GM12878 (cell line): ENCODE measurements at regions not wholly inside any gene's neighbourhood (a gene's known extent, or its start where the extent isn't known, plus 50 kb on each side); places are given as distances from the start of the nearest gene placed in this dataset.

Experiments used
- ATAC-seq: fragments of 200-7000 bp; cut with Tn5 transposase; 3 replicates; pipeline ENCODE4 v1.9.1; 2020; ENCODE audit warnings: mild to moderate bottlenecking, moderate library complexity
- BruUV-seq: library from RNA; stranded (reverse); fragments of 400-500 nt; replicated peaks from 2 replicates; lab custom pipeline; 2021; lab: Mats Ljungman, UMichigan
- CTCF ChIA-PET: fragments of 300-600 bp; sonication (Branson Sonifier 250); formaldehyde crosslinking; extraction: SDS; loops from one replicate; lab custom pipeline; 2021; ENCODE audit warnings: inconsistent platforms; lab: Yijun Ruan, JAX
- POLR2A ChIA-PET: fragments of 350-600 bp; formaldehyde crosslinking; extraction: SDS; loops from one replicate; lab custom pipeline; 2021; ENCODE audit warnings: inconsistent platforms; lab: Charles Lee
- RAD21 ChIA-PET: fragments of 300-600 bp; sonication (Branson Sonifier 250); formaldehyde crosslinking; loops from one replicate; lab custom pipeline; 2023; ENCODE audit warnings: antibody characterized with exemption; ENCODE audit not compliant: unreplicated experiment; lab: Charles Lee
- SMC1A ChIA-PET: fragments of 300-600 bp; sonication (Branson Sonifier 250); formaldehyde crosslinking; loops from one replicate; lab custom pipeline; 2023; ENCODE audit not compliant: unreplicated experiment, uncharacterized antibody; lab: Charles Lee
- DNase-seq: peaks from one replicate; pipeline ENCODE4 v3.0.0-alpha.2; 2011; ENCODE audit warnings: low read depth, low spot score
- FAIRE-seq: peaks from 3 replicates; lab custom pipeline; 2011; peaks lifted over from hg19 to GRCh38; lab: Jason Lieb, UNC
- H2AFZ ChIP-seq: 2 replicates; pipeline ENCODE4 v1.6.0; 2011; ENCODE audit warnings: low read depth, low read length, control low read depth; ENCODE audit not compliant: control insufficient read depth
- H3K27ac ChIP-seq: 2 replicates; pipeline ENCODE4 v1.5.1; 2011; ENCODE audit warnings: control low read depth; ENCODE audit not compliant: control insufficient read depth, insufficient read depth
- H3K27me3 ChIP-seq, 2 experiments: replicated peaks in 1 of 2; 2 replicates each; pipeline versions ENCODE4 v1.6.0 to v1.6.1; 2011; ENCODE audit warnings: low read length in 1 of 2; ENCODE audit not compliant: control insufficient read depth in 2 of 2, insufficient read depth in 2 of 2
- H3K36me3 ChIP-seq, 2 experiments: 2 replicates each; pipeline ENCODE4 v1.5.1; 2011; ENCODE audit warnings: low read length in 1 of 2; ENCODE audit not compliant: control insufficient read depth in 2 of 2, insufficient read depth in 2 of 2
- H3K4me1 ChIP-seq: 2 replicates; pipeline ENCODE4 v1.6.1; 2011; ENCODE audit warnings: mild to moderate bottlenecking, low read length, moderate library complexity, mixed read lengths; ENCODE audit not compliant: control insufficient read depth, insufficient read depth
- H3K4me2 ChIP-seq: 2 replicates; pipeline ENCODE4 v1.6.0; 2011; ENCODE audit warnings: control low read depth; ENCODE audit not compliant: control insufficient read depth, insufficient read depth
- H3K4me3 ChIP-seq: fragments of 200-600 bp; sonication (generic); 2 replicates; pipeline ENCODE4 v1.5.1; 2016
- H3K79me2 ChIP-seq: 2 replicates; pipeline ENCODE4 v1.6.0; 2011; ENCODE audit warnings: low read length; ENCODE audit not compliant: control insufficient read depth, insufficient read depth
- H3K9ac ChIP-seq: 2 replicates; pipeline ENCODE4 v1.8.0; 2011; ENCODE audit warnings: low read length, control low read depth, mixed read lengths; ENCODE audit not compliant: control insufficient read depth, insufficient read depth
- H3K9me3 ChIP-seq: replicated peaks from 3 replicates; pipeline ENCODE4 v1.5.1; 2011; ENCODE audit warnings: mild to moderate bottlenecking, low read length; ENCODE audit not compliant: control insufficient read depth, insufficient read depth
- H4K20me1 ChIP-seq: 2 replicates; pipeline ENCODE4 v1.6.0; 2011; ENCODE audit not compliant: control insufficient read depth, insufficient read depth
- BMI1 ChIP-seq: fragments of 450-650 bp; IDR thresholded peaks from 2 replicates; pipeline ENCODE4 v1.6.1; 2016; ENCODE audit warnings: mild to moderate bottlenecking, moderate library complexity, borderline replicate concordance
- EZH2 ChIP-seq: IDR thresholded peaks from 2 replicates; pipeline ENCODE4 v1.6.1; 2012; ENCODE audit warnings: low read depth, mild to moderate bottlenecking, control low read depth, inconsistent platforms, low read length, borderline replicate concordance; ENCODE audit not compliant: control insufficient read depth
- JUNB ChIP-seq: IDR thresholded peaks from 2 replicates; pipeline ENCODE4 v1.6.1; 2016; ENCODE audit warnings: antibody characterized with exemption, mild to moderate bottlenecking
- KDM1A ChIP-seq: fragments of 200-600 bp; sonication (generic); IDR thresholded peaks from 2 replicates; pipeline ENCODE4 v1.6.1; 2016; ENCODE audit warnings: borderline replicate concordance
- KLF5 ChIP-seq: fragments of 450-650 bp; IDR thresholded peaks from 2 replicates; pipeline ENCODE4 v1.6.1; 2014; ENCODE audit warnings: mild to moderate bottlenecking; ENCODE audit not compliant: partially characterized antibody
- PML ChIP-seq: IDR thresholded peaks from 2 replicates; pipeline ENCODE4 v1.6.1; 2012; ENCODE audit warnings: low read length, inconsistent platforms
- SUZ12 ChIP-seq: fragments of 200-600 bp; sonication (generic); IDR thresholded peaks from one replicate; pipeline ENCODE4 v1.6.1; 2018; ENCODE audit warnings: antibody characterized with exemption, mild to moderate bottlenecking; ENCODE audit not compliant: unreplicated experiment
- ZNF24 ChIP-seq: fragments of 450-650 bp; IDR thresholded peaks from 2 replicates; pipeline ENCODE4 v1.6.1; 2017; ENCODE audit warnings: antibody characterized with exemption, mild to moderate bottlenecking
- WGBS: methylation state at CpG from one replicate; pipeline ENCODE4 v1.1.6; 2016; ENCODE audit warnings: low lambda C conversion rate; ENCODE audit not compliant: insufficient replicate concordance, insufficient coverage; ENCODE audit errors: missing lambda C conversion rate; 5-methylcytosine and 5-hydroxymethylcytosine counted together
- in situ Hi-C: fragments of 300-500 bp; cut with MboI; formaldehyde crosslinking; loops from 9 replicates; pipeline ENCODE4 v1.14.3; 2018; ENCODE audit warnings: mixed read lengths
- intact Hi-C: fragments of 100-400 bp; cut with micrococcal nuclease; formaldehyde crosslinking; loops from one replicate; pipeline ENCODE4 v1.14.2; 2022; ENCODE audit not compliant: unreplicated experiment
- TF ChIP-seq, protein P1 (sequence below): IDR thresholded peaks from 2 replicates; pipeline ENCODE4 v1.6.1; 2011; ENCODE audit warnings: low read depth, mild to moderate bottlenecking, low read length, moderate library complexity, borderline replicate concordance; ENCODE audit errors: extremely low read depth
- TF ChIP-seq, protein P2 (sequence below): fragments of 450-650 bp; IDR thresholded peaks from 2 replicates; pipeline ENCODE4 v1.6.1; 2018; ENCODE audit warnings: mild to moderate bottlenecking, low read depth, moderate library complexity; ENCODE audit not compliant: partially characterized antibody
- TF ChIP-seq, protein P3 (sequence below): IDR thresholded peaks from 2 replicates; pipeline ENCODE4 v1.6.1; 2012; ENCODE audit warnings: improper control_type of control experiment, low read depth, low read length; ENCODE audit not compliant: insufficient replicate concordance

GRCh38 chr10:105644091-105644490 is 1003.0 kb downstream of the SORCS3 start:
- H3K36me3 ChIP-seq, result no peaks in the 10 kb centered on the region
- no peaks in the 10 kb centered on the region for H3K27me3 ChIP-seq
- BruUV-seq, result no TSS peak
- TF ChIP-seq JUNB (no peak), EZH2 (no peak), SUZ12 (no peak), KLF5 (no peak), ZNF24 (no peak), PML (no peak), BMI1 (no peak), KDM1A (no peak)
- TF ChIP-seq, protein P1, sequence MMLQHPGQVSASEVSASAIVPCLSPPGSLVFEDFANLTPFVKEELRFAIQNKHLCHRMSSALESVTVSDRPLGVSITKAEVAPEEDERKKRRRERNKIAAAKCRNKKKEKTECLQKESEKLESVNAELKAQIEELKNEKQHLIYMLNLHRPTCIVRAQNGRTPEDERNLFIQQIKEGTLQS, result no peak
- TF ChIP-seq, protein P2, sequence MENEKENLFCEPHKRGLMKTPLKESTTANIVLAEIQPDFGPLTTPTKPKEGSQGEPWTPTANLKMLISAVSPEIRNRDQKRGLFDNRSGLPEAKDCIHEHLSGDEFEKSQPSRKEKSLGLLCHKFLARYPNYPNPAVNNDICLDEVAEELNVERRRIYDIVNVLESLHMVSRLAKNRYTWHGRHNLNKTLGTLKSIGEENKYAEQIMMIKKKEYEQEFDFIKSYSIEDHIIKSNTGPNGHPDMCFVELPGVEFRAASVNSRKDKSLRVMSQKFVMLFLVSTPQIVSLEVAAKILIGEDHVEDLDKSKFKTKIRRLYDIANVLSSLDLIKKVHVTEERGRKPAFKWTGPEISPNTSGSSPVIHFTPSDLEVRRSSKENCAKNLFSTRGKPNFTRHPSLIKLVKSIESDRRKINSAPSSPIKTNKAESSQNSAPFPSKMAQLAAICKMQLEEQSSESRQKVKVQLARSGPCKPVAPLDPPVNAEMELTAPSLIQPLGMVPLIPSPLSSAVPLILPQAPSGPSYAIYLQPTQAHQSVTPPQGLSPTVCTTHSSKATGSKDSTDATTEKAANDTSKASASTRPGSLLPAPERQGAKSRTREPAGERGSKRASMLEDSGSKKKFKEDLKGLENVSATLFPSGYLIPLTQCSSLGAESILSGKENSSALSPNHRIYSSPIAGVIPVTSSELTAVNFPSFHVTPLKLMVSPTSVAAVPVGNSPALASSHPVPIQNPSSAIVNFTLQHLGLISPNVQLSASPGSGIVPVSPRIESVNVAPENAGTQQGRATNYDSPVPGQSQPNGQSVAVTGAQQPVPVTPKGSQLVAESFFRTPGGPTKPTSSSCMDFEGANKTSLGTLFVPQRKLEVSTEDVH, result no peak
- TF ChIP-seq, protein P3, sequence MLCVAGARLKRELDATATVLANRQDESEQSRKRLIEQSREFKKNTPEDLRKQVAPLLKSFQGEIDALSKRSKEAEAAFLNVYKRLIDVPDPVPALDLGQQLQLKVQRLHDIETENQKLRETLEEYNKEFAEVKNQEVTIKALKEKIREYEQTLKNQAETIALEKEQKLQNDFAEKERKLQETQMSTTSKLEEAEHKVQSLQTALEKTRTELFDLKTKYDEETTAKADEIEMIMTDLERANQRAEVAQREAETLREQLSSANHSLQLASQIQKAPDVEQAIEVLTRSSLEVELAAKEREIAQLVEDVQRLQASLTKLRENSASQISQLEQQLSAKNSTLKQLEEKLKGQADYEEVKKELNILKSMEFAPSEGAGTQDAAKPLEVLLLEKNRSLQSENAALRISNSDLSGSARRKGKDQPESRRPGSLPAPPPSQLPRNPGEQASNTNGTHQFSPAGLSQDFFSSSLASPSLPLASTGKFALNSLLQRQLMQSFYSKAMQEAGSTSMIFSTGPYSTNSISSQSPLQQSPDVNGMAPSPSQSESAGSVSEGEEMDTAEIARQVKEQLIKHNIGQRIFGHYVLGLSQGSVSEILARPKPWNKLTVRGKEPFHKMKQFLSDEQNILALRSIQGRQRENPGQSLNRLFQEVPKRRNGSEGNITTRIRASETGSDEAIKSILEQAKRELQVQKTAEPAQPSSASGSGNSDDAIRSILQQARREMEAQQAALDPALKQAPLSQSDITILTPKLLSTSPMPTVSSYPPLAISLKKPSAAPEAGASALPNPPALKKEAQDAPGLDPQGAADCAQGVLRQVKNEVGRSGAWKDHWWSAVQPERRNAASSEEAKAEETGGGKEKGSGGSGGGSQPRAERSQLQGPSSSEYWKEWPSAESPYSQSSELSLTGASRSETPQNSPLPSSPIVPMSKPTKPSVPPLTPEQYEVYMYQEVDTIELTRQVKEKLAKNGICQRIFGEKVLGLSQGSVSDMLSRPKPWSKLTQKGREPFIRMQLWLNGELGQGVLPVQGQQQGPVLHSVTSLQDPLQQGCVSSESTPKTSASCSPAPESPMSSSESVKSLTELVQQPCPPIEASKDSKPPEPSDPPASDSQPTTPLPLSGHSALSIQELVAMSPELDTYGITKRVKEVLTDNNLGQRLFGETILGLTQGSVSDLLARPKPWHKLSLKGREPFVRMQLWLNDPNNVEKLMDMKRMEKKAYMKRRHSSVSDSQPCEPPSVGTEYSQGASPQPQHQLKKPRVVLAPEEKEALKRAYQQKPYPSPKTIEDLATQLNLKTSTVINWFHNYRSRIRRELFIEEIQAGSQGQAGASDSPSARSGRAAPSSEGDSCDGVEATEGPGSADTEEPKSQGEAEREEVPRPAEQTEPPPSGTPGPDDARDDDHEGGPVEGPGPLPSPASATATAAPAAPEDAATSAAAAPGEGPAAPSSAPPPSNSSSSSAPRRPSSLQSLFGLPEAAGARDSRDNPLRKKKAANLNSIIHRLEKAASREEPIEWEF, result no peak
- ChIA-PET POLR2A (no interaction called here), CTCF (interaction anchor here (0.8 to 1.1 kb wide), 2 partner anchors 9 to 12 kb away, joined by 3 to 4 read pairs; no protein-coding TSS in a partner anchor), SMC1A (no interaction called here), RAD21 (no interaction called here)
- no peaks in the 10 kb centered on the region for H3K9me3 ChIP-seq
- H3K4me1 ChIP-seq, result no peaks in the 10 kb centered on the region
- H3K27ac ChIP-seq, result no peak overlapping the region
- in situ Hi-C loops (no loop called here), intact Hi-C loops (no loop called here)
- WGBS, result 2% methylated on average over 4 of the region's 4 CpGs
- H3K79me2 ChIP-seq, result no peaks in the 10 kb centered on the region
- no peak overlapping the region for H2AFZ ChIP-seq
- no peak overlapping the region for H3K9ac ChIP-seq
- no peak overlapping the region for H3K4me3 ChIP-seq
- no peaks in the 10 kb centered on the region for H4K20me1 ChIP-seq
- FAIRE-seq, result no peak
- no peak overlapping the region for H3K4me2 ChIP-seq
- no peak for DNase-seq
- ATAC-seq, result no peak
